Ishikawa (cell line): ENCODE measurements at regions not wholly inside any gene's neighbourhood (a gene's known extent, or its start where the extent isn't known, plus 50 kb on each side); places are given as distances from the start of the nearest gene placed in this dataset.

ENCODE experiments used
- CEBPB ChIP-seq: IDR thresholded peaks from 2 replicates; pipeline ENCODE4 v1.6.1; 2012
- CREB1 ChIP-seq: IDR thresholded peaks from 2 replicates; pipeline ENCODE4 v1.6.1; 2012; ENCODE audit warnings: low read depth
- EGR1 ChIP-seq: IDR thresholded peaks from 2 replicates; pipeline ENCODE4 v1.6.1; 2012
- EP300 ChIP-seq: IDR thresholded peaks from 2 replicates; pipeline ENCODE4 v1.6.1; 2012; ENCODE audit warnings: borderline replicate concordance
- FOXM1 ChIP-seq: IDR thresholded peaks from 2 replicates; pipeline ENCODE4 v1.6.1; 2012; ENCODE audit warnings: low read depth, borderline replicate concordance
- NFIC ChIP-seq: IDR thresholded peaks from 2 replicates; pipeline ENCODE4 v1.6.1; 2012
- RAD21 ChIP-seq: IDR thresholded peaks from 2 replicates; pipeline ENCODE4 v1.6.1; 2012; ENCODE audit warnings: low read depth
- TAF1 ChIP-seq: IDR thresholded peaks from 2 replicates; pipeline ENCODE4 v1.6.1; 2012; ENCODE audit warnings: low read depth, mild to moderate bottlenecking
- TCF12 ChIP-seq: IDR thresholded peaks from 2 replicates; pipeline ENCODE4 v1.6.1; 2012; ENCODE audit warnings: low read depth
- TEAD4 ChIP-seq: IDR thresholded peaks from 2 replicates; pipeline ENCODE4 v1.6.1; 2012
- USF1 ChIP-seq: IDR thresholded peaks from 2 replicates; pipeline ENCODE4 v1.6.1; 2012
- YY1 ChIP-seq: IDR thresholded peaks from 2 replicates; pipeline ENCODE4 v1.6.1; 2012; ENCODE audit warnings: low read depth
- ZBTB7A ChIP-seq: IDR thresholded peaks from 2 replicates; pipeline ENCODE4 v1.6.1; 2012; ENCODE audit warnings: low read depth
- TF ChIP-seq, protein P1 (sequence below): IDR thresholded peaks from 2 replicates; pipeline ENCODE4 v1.6.1; 2012; ENCODE audit warnings: low read depth, mild to moderate bottlenecking
- TF ChIP-seq, protein P2 (sequence below): IDR thresholded peaks from 2 replicates; pipeline ENCODE4 v1.6.1; 2012

DNA sequence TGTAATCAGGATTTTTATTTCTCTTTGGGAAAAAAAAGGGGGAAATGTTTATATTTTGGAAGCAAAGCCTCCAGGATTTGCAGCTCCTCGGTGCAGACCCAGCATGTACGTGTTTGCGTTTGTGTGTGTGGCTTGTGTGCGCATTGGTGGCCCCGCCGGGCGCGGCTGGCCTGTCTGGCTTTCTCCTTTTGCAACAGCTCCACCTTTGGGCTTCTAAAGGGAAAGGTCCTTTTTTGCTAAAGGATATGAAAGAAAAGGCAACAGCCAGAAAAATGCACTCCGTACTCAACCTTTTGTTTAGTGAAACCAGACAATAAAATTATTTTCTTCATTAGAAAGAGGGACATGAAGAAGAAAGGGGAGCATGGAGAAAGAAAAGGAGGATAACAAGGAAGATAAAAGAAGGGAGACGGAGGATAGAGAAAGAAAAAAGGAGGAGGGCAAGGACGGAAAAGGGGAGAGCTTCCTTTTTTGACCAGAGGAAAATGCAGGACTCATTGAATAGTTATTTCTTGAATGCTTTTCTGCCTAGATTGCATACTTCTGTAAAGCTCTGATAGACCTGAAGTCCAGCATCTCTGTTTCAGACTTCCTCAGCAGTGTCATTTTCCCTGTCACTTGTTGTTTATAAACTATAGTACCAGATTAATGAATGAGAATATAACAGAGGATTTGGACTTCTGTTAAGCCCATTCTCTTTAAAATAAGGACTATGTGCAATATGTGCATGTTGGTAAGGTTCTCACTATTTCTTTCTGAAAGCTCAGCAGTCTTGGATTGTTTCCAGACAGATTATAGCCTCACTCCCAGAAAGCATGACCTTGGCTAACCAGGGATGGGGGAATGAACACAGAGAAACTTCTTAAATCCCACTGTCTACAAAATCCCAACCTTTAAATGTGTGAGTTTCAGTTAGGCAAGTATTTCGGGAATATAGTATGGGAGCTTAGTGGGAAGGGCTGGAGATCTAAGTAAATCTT is 563.1 kb upstream of the PIK3C3 start:
- peak; percentile 72 for TF ChIP-seq RAD21
- TF ChIP-seq, protein P1, sequence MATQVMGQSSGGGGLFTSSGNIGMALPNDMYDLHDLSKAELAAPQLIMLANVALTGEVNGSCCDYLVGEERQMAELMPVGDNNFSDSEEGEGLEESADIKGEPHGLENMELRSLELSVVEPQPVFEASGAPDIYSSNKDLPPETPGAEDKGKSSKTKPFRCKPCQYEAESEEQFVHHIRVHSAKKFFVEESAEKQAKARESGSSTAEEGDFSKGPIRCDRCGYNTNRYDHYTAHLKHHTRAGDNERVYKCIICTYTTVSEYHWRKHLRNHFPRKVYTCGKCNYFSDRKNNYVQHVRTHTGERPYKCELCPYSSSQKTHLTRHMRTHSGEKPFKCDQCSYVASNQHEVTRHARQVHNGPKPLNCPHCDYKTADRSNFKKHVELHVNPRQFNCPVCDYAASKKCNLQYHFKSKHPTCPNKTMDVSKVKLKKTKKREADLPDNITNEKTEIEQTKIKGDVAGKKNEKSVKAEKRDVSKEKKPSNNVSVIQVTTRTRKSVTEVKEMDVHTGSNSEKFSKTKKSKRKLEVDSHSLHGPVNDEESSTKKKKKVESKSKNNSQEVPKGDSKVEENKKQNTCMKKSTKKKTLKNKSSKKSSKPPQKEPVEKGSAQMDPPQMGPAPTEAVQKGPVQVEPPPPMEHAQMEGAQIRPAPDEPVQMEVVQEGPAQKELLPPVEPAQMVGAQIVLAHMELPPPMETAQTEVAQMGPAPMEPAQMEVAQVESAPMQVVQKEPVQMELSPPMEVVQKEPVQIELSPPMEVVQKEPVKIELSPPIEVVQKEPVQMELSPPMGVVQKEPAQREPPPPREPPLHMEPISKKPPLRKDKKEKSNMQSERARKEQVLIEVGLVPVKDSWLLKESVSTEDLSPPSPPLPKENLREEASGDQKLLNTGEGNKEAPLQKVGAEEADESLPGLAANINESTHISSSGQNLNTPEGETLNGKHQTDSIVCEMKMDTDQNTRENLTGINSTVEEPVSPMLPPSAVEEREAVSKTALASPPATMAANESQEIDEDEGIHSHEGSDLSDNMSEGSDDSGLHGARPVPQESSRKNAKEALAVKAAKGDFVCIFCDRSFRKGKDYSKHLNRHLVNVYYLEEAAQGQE: no peak

- TF ChIP-seq FOXM1: no peak
- no peak for TF ChIP-seq EP300
- TF ChIP-seq EGR1: no peak
- no peak for TF ChIP-seq NFIC
- no peak for TF ChIP-seq ZBTB7A
- TF ChIP-seq CREB1: no peak
Observed at GRCh38 chr18:41390309-41390708, 564.7 kb upstream of the PIK3C3 start.

DNA sequence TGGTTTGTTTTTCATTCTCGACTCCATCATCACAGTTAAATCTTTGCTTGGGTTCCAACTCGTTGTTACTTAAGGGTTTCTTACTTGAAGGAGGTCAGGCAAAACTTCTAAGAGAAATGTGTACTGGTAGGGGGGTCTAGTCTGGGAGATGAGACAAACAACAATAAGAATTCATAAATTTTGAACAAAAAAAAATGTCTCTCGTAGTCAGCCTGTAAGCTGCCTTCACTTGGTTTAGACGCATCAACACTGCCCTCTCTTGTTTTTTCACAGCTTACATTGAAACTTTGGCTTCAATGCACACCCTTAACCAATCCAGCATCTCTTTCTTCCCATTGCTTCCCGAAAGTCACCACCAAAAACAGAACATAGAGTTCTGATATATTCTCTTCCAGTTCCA is 576.4 kb upstream of the PIK3C3 start:
- TF ChIP-seq RAD21 (peak; percentile 24), FOXM1 (no peak), CEBPB (no peak), TAF1 (no peak), TEAD4 (no peak)
- TF ChIP-seq, protein P1: no peak

DNA sequence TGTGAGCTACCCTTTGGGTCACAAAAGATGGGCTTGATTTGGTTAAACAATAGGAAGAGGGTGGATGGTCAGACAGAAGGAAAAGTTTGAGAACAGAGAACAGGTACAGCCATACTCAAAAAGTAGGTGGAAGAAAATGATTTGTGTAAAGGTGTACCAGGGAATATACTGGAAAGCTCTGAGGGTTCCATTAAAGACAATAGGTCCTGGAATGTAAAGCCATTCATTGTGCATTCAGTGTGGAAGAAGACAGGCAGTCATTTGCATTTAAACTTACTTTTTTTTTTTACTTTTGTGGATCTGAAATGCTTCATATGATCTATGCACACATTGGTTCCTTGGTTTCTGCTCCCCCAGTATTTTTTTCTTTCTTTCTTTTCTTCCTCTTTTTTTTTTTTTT is 581.4 kb upstream of the PIK3C3 start:
- TF ChIP-seq YY1 (no peak), TCF12 (no peak), CREB1 (no peak), TEAD4 (no peak), EGR1 (no peak), NFIC (no peak), RAD21 (no peak)
- TF ChIP-seq, protein P2, sequence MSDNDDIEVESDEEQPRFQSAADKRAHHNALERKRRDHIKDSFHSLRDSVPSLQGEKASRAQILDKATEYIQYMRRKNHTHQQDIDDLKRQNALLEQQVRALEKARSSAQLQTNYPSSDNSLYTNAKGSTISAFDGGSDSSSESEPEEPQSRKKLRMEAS: no peak

DNA sequence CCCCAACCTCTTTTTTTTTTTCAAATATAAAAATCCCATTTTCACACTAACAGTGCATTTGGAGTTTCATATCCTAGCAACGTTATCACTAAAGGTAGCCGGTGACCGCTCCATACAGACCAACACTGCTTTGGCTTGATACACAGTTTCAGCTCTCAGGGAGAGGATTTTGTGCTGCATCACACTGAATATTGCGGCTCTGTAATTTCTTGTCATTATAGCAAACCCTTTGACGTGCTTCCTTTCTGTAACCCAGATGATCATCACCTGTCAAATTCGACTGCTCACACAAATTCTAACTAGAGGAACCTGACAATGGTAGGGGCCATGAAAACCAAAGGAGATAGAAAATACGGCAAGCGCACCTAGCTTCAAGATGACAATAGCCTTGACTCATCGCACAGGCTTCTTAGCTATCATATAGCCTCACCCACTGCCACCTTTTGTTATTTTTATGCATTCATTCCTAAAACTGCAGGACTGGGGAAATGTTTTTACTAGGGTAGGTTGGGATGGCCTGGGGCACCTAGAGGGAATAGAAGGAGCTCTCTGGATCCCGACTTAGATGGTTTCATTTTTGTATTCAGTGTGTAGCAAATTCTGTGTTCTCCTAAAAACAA is 582.9 kb upstream of the PIK3C3 start:
- TF ChIP-seq EGR1 (no peak), FOXM1 (no peak), YY1 (no peak), CREB1 (no peak), TAF1 (no peak), CEBPB (no peak), USF1 (no peak), ZBTB7A (no peak), TEAD4 (no peak), TCF12 (no peak), NFIC (no peak), RAD21 (no peak), EP300 (no peak)
- TF ChIP-seq, protein P2: no peak
- TF ChIP-seq, protein P1: no peak
